ENCODE measurements at regions not wholly inside any gene's neighbourhood (a gene's known extent, or its start where the extent isn't known, plus 50 kb on each side); places are given as distances from the start of the nearest gene placed in this dataset.

- Histone ChIP-seq H3K27ac (ENCODE audit: low read length in 2 of 2) (no peak overlapping the region), H3K27me3 (replicated peaks in 1 of 4; ENCODE audit: control extremely low read depth in 1 of 4, control insufficient read depth in 3 of 4, insufficient read depth in 4 of 4, low read length in 3 of 4) (no peaks in the 10 kb centered on the region), H3K79me2 (ENCODE audit: control insufficient read depth, insufficient read depth, low read length) (no peaks in the 10 kb centered on the region), H3K4me1 (ENCODE audit: control insufficient read depth in 2 of 2, insufficient read depth in 2 of 2, low read length in 2 of 2) (no peaks in the 10 kb centered on the region), H3K4me2 (replicated peaks; ENCODE audit: low read depth, low read length, poor library complexity, severe bottlenecking) (no peak overlapping the region), H3K4me3 (ENCODE audit: control extremely low read depth in 1 of 5, extremely low read depth in 1 of 5, insufficient read depth in 1 of 5, low read depth in 2 of 5, low read length in 4 of 5) (no peak overlapping the region), H3K9ac (ENCODE audit: low read length) (no peak overlapping the region), H3K9me3 (ENCODE audit: control extremely low read depth in 1 of 3, control insufficient read depth in 2 of 3, insufficient read depth in 1 of 3, low read length in 2 of 3) (peaks cover 0 to 3% (median 0%) of the 10 kb centered on the region in 3 donors), H3K36me3 (replicated peaks in 1 of 2; ENCODE audit: control extremely low read depth in 1 of 2, control insufficient read depth in 1 of 2, extremely low read depth in 1 of 2, insufficient read depth in 2 of 2, low read length in 1 of 2) (no peaks in the 10 kb centered on the region), H4K20me1 (ENCODE audit: control insufficient read depth, insufficient read depth, low read length, poor library complexity, severe bottlenecking) (no peaks in the 10 kb centered on the region), H2AFZ (ENCODE audit: insufficient read depth, low read depth, low read length, poor library complexity, severe bottlenecking) (no peak overlapping the region)
- ChIA-PET POLR2A (no interaction called here), CTCF (no interaction called here)
- Mint-ChIP-seq H3K27me3 (peaks cover 5% of the 10 kb centered on the region), H3K4me3 (no peak overlapping the region), H3K27ac (no peak overlapping the region), H3K4me1 (no peaks in the 10 kb centered on the region), H3K9me3 (ENCODE audit: insufficient read depth) (no peaks in the 10 kb centered on the region)
- intact Hi-C loops (cut with micrococcal nuclease): no loop called here
- DNase-seq: no peak
- TF ChIP-seq EZH2 (IDR thresholded peaks at IDR 0.05; ENCODE audit: borderline replicate concordance, insufficient read depth, low read depth, low read length, poor library complexity, severe bottlenecking): no peak
- no peak for TF ChIP-seq CTCF (IDR thresholded peaks at IDR 0.05)
- ATAC-seq (ENCODE audit: low read depth): no peak
- WGBS (ENCODE audit: insufficient coverage): 49% methylated on average over 2 of the region's 5 CpGs
Observed at GRCh38 chr22:47307326-47307725, 544.9 kb downstream of the TBC1D22A start.

DNA sequence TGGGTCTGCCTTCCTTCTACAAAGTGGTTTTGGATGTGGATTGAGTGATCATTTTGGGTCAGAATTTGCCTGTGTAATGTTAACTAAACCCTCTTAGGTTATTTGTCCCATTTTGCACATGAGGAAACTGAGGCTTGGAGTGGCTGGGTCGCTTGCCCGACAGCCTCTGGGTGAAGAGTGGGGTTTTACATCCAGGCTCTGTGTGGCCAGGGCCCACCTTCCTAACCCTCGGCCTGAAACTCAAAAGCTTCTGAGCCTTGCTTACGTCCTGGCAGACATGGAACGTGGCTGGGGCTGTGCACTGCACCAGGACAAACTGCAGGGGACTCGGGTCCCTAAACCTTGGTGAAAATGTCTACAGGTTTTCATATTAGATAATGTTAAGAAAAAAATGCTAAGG lies 542.4 kb downstream of the TBC1D22A start:
- no peak overlapping the region for H3K27ac Mint-ChIP-seq
- H3K9me3 ChIP-seq (ENCODE audit: control extremely low read depth in 1 of 3, control insufficient read depth in 2 of 3, insufficient read depth in 1 of 3, low read length in 2 of 3): peaks cover 0 to 7% (median 0%) of the 10 kb centered on the region in 3 donors
- TF ChIP-seq CTCF (IDR thresholded peaks at IDR 0.05): no peak
- no peak for TF ChIP-seq EZH2 (IDR thresholded peaks at IDR 0.05; ENCODE audit: borderline replicate concordance, insufficient read depth, low read depth, low read length, poor library complexity, severe bottlenecking)
- no peaks in the 10 kb centered on the region for H3K36me3 ChIP-seq (replicated peaks in 1 of 2; ENCODE audit: control extremely low read depth in 1 of 2, control insufficient read depth in 1 of 2, extremely low read depth in 1 of 2, insufficient read depth in 2 of 2, low read length in 1 of 2)
- CTCF ChIA-PET: no interaction called here
- H3K27me3 Mint-ChIP-seq: no peaks in the 10 kb centered on the region
- H3K4me1 ChIP-seq (ENCODE audit: control insufficient read depth in 2 of 2, insufficient read depth in 2 of 2, low read length in 2 of 2): no peaks in the 10 kb centered on the region
- no peak overlapping the region for H3K4me2 ChIP-seq (replicated peaks; ENCODE audit: low read depth, low read length, poor library complexity, severe bottlenecking)
- no peaks in the 10 kb centered on the region for H3K9me3 Mint-ChIP-seq (ENCODE audit: insufficient read depth)
- H3K4me1 Mint-ChIP-seq: no peaks in the 10 kb centered on the region
- no peak overlapping the region for H3K4me3 Mint-ChIP-seq
- no peak overlapping the region for H3K9ac ChIP-seq (ENCODE audit: low read length)
- H3K4me3 ChIP-seq (ENCODE audit: control extremely low read depth in 1 of 5, extremely low read depth in 1 of 5, insufficient read depth in 1 of 5, low read depth in 2 of 5, low read length in 4 of 5): no peak overlapping the region
- H4K20me1 ChIP-seq (ENCODE audit: control insufficient read depth, insufficient read depth, low read length, poor library complexity, severe bottlenecking): no peaks in the 10 kb centered on the region
- H3K27ac ChIP-seq (ENCODE audit: low read length in 2 of 2): no peak overlapping the region
- no peaks in the 10 kb centered on the region for H3K79me2 ChIP-seq (ENCODE audit: control insufficient read depth, insufficient read depth, low read length)
- intact Hi-C loops (cut with micrococcal nuclease): no loop called here
- H2AFZ ChIP-seq (ENCODE audit: insufficient read depth, low read depth, low read length, poor library complexity, severe bottlenecking): no peak overlapping the region
- POLR2A ChIA-PET: no interaction called here
- H3K27me3 ChIP-seq (replicated peaks in 1 of 4; ENCODE audit: control extremely low read depth in 1 of 4, control insufficient read depth in 3 of 4, insufficient read depth in 4 of 4, low read length in 3 of 4): no peaks in the 10 kb centered on the region
- ATAC-seq (ENCODE audit: low read depth) (no peak), DNase-seq (no peak)
- WGBS (ENCODE audit: insufficient coverage): 93% methylated on average over 5 of the region's 6 CpGs
